Stimulated activated CD4-positive, alpha-beta T cell treated with anti-CD3 and anti-CD28 coated beads, Interleukin-1b, Interleukin-23, amount 100 ng/mL, for 24 hours (primary cell): ENCODE measurements at regions not wholly inside any gene's neighbourhood (a gene's known extent, or its start where the extent isn't known, plus 50 kb on each side); places are given as distances from the start of the nearest gene placed in this dataset.
"Not testable (repeated sequence)": the region's sequence is repeated elsewhere in the genome, so short reads cannot be mapped to it uniquely, and the experiment has no call there.

ENCODE experiments used
- DNase-seq, 4 experiments: peaks; one replicate each; pipeline ENCODE4 v3.0.0-alpha.2; 2020; ENCODE audit warnings: low read depth in 4 of 4, low spot score in 1 of 4

DNA sequence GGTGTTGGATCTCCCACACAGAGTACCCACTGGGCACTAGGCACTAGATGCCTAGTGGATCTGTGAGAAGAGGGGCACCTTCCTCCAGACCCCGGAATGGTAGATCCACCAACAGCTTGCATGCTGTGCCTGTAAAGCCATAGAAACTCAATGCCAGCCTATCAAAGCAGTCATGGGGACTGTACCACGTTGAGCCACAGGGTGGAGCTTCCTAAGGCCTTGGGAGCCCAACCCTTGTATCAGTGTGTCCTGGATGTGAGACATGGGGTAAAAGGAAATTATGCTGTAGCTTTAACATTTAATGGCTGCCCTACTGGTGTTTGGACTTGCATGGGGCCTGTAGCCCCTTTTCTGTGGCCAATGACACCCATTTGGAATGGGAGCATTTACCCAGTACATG, 1024.9 kb downstream of the TMEM121 start:
- DNase-seq: no peak

DNA sequence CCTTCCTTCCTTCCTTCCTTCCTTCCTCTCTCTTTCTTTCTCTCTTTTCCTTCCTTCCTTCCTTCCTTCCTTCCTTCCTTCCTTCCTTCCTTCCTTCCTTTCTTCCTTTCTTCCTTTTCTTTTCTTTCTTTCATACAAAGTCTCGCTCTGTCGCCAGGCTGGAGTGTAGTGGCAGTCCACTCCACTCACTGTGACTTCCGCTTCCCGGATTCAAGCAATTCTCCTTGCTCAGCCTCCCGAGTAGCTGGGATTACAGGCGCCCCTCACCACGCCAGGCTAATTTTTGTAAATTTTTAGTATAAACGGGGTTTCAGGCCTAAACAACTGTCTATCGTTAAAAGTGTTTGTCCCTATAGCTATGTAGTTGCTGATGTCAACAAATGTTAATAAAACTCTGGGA, 1029.8 kb downstream of the TMEM121 start:
- DNase-seq: not testable (repeated sequence)

DNA sequence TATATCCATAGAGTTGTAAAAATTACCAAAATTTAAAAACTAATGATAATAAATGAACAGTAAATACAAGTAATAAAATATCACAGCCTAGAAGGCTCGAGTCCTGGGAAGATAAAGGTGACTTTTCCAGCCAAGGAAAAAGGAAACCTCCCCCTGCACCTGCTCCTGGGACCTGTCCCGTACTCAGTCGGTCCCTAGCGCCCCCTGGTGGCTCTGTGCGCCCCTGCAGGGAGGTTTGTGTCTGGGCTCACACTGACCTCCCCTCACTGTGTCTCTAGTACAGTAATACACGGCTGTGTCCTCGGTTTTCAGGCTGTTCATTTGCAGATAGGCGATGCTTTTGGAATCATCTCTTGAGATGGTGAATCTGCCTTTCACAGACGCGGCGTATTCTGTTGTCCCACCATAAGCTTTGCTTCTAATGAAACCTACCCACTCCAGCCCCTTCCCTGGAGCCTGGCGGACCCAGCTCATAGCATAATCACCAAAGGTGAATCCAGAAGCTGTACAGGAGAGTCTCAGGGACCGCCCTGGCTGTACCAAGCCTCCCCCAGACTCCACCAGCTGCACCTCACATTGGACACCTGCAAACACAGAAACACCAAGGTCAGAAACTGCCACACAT, 1030.4 kb downstream of the TMEM121 start:
- peak; percentile 67 to 80 (median 72) for DNase-seq

DNA sequence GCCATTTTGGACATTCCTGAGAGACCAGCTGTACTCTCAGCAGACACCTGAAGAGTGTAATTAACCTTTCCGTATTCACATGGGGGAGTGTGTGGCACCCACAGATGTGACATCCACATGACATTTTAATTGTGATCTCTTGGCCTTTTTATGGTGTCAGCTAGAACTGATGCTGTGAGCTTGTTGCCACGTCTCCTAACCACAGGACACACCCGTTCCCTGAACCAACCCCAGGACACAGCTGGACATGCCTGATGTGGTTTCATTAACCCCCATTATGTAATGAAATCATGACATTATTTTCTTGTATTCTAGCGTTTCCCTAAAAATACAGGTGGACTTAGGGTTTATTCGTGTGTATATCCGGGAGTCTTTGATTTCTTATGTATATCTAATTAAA, 1036.1 kb downstream of the TMEM121 start:
- no peak for DNase-seq

DNA sequence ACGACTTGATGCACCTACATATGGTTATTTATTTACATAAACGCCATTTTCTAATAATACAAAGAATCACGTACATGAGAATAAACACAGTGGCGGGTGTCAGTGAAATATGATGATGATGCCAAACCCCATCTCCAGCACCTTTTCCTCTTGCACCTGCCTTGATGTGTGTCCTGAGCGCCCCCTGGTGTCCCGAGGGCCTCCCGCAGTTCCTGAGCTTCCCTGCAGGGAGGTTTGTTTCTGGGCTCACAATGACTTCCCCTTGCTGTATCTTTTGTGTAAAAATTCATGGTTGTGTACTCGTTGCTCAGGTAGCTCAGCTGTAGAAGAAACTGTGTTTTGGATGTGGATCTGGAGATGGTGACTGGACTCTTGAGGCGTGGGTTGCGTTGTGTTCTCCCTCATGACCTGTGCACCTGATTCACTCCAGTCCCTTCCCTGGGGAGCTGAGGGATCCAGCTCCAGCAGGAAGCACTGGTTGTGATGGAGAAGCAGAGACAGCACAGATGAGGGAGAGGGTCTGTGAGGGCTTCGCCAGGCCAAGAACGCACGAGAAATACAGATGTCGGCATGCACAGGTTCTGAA, 1037.8 kb downstream of the TMEM121 start:
- DNase-seq: peak in 3 of 4 experiments; percentile 28 to 63 (median 58)

DNA sequence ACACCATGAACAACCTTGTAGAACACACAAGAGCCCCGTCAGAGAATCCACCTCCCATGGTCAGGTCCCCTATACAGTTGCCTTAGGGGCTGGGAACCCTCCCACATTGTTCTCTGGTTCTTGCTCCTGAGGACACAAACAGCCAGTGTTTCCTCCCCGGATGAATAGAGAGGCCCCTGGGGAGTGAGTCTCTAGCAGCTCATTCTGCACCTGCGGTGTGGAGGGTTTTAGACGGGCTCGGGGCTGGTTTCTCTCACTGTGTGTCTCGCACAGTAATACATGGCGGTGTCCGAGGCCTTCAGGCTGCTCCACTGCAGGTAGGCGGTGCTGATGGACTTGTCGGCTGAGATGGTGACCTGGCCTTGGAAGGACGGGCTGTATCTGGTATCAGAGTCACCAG, 1052.1 kb downstream of the TMEM121 start:
- DNase-seq: no peak

DNA sequence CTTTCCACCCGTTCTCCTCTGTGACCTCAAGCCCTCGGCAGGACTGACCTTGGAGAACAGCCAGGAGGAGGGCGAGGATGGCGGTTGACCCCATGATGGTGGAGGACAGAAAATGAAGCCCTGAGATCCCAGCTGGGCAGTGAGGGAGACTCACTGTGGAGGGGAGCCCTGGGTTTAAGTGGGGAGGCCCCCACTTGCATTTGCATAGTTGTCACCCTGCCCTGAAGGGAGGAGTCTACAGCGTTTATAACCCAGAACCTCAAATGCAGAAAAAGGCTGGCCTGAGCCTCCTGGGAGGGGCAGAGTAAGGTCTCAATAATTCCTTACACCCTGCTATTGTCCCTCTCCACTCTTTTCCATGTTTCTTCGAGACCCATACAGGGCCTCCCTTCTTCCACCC, 1052.7 kb downstream of the TMEM121 start:
- no peak for DNase-seq

DNA sequence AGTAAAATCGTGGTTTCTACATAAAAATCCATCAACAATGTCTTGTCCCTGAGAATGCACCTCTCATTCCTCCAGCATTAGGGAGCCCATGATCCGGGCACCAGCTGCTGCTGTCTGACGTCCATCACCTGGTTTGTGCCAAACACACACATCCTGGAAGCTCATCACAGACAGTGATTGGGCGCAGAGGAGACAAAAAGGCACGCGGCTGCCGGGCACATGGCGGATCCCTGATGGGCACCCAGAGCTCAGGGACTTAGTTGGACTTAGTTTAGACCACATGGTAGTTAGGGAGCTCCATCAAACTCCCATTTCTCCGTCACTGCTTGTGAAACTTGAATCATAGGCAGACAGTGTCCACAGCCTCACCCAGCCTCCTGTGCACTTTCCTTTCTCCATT, 1059.3 kb downstream of the TMEM121 start:
- DNase-seq: no peak

DNA sequence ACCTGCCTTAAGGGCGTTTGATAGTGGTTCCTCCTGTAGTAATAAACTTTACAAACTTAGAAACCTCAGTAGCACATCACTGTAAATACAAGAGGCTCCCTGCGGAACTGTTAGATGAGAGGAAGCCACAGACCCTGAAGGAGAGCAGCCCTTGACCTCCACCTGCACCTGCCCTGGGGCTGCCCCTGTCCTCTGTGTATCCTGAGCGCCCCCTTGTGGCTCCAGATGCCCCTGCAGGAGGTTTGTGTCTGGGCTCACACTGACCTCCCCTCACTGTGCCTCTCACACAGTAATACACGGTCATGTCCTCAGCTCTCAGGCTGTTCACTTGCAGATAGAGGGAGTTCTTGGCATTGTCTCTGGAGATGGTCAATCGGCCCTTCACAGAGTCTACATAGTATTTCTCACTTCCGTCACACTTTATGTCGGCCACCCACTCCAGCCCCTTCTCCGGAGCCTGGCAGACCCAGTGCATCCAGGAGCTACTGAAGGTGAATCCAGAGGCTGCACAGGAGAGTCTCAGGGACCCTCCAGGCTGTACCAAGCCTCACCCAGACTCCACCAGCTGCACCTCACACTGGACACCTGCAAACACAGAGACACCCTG, 1059.8 kb downstream of the TMEM121 start:
- DNase-seq: peak; percentile 31 to 55 (median 46)

DNA sequence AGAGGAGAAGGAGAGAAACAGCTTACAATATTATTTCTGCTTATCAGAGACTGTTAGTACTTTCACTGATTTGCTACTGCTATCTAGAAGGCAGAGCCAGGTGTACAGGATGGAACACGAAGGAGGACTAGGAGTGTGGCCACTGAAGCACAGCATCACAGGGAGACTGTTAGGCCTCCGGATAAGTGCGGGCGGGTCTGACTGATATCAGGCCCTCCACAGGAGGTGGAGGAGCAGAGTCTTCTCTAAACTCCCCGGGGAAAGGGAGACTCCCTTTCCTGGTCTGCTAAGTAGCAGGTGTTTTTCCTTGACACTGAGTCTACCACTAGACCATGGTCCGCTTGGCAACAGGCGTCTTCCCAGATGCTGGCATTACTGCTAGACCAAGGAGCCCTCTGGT, 1065.2 kb downstream of the TMEM121 start:
- not testable (repeated sequence) for DNase-seq

DNA sequence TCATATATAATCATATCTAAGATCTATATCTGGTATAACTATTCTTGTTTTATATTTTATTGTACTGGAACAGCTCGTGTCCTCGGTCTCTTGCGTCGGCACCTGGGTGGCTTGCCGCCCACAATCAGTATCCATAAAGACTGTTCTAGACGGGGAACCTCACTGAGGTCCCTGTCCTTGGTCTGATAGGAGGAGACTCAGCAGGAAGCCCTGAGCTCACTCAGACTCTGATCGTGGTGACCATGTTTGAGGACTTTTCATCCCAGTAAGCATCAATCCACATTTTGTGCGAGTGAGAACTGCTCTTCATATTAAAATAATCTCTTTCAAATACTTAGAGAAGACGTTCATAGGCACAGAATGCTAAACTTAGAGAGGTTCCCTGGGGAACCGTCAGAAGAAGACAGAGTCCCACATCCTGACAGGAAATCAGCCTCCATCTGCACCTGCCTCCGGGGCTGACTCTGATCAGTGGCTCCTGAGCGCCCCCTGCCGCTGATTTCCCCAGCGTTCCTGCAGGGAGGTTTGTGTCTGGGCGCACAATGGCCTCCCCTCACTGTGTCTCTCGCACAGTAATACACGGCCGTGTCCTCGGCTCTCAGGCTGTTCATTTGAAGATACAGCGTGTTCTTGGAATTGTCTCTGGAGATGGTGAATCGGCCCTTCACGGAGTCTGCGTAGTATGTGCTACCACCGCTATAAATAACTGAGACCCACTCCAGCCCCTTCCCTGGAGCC, 1065.9 kb downstream of the TMEM121 start:
- peak; percentile 43 to 76 (median 74) for DNase-seq

DNA sequence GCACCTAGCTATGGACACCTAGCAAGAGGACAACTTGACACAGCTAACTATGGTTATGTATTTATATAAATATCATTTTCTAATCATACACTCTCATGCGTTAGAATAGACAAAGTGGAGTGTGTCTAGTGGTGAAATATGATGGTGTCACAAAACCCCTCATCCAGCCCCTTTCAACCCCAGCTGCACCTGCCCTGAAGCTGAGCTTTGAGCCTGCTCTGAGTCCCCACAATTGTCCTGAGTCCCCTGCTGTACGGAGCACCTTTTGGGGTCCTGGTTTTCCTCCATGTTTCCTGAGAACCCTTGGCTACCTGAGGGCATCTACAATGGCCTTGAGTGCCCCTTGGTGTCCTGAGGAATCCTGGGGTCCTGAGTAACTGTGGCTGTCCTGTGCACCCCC, 1072.8 kb downstream of the TMEM121 start:
- no peak for DNase-seq

DNA sequence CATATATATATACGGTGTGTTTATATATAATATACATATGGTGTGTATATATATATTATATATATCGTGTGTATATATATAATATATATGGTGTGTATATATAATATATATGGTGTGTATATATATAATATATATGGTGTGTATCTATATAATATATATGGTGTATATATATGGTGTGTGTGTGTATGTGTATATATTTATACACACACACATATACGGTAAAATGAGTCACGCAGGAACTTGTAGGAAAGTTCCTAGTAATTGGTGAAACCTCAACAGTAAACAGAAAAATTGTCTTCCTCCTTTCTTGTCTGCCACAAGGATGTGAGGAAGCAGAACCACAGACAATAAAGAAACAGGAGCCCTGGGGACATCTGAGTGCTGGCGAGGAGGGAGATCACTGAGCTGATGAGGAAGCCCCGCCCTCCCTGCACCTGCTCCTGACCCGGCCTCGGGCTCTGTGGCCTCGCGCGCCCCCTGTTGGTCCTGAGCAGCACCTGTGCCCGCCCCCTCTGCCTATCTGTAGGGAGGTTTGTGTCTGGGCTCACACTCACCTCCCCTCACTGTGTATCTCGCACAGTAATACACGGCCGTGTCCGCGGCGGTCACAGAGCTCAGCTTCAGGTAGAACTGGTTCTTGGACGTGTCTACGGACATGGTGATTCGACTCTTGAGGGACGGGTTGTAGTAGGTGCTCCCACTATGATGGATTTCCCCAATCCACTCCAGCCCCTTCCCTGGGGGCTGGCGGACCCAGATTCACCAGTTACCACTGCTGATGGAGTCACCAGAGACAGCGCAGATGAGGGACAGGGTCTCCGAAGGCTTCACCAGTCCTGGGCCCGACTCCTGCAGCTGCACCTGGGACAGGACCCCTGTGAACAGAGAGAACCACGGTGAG, 1079.4 kb downstream of the TMEM121 start:
- DNase-seq: peak; percentile 60 to 81 (median 75)

DNA sequence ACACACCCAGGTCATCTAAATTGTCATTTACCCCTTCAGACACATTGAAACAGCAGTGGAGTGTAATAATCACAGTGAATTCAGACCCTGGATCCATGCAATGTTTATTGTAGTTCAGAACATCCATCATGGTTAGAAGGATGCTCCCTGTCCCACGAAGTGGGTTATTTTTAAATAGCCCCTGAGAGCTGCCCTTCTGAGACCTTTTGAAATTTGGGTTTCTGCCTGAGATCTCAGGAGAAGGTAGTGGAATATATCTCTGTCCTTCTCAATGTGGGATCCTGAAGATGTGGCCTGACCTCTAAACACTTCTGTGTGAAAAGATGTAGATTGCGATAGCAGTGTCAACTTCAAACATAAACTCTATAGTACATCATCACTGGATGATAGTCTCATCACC, 1080.6 kb downstream of the TMEM121 start:
- no peak for DNase-seq

DNA sequence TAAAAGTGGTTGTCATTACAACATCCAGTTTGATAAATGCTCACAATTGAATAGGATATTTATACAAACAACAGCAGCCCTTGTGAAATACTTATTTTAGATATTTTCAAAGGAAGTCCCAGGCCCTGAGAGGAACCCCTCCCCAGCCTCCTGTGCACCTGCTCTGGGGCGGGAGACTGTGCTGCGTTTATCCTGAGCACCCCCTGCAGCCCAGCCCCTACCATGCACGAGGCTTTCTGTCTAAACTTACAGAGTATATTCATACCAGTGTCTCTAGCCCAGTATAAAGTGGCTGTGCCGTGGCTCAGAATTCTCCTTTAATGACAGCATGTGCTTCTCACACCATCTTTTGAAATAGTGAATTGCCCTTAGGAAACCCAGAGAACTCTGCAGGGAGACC, 1084.3 kb downstream of the TMEM121 start:
- no peak for DNase-seq

DNA sequence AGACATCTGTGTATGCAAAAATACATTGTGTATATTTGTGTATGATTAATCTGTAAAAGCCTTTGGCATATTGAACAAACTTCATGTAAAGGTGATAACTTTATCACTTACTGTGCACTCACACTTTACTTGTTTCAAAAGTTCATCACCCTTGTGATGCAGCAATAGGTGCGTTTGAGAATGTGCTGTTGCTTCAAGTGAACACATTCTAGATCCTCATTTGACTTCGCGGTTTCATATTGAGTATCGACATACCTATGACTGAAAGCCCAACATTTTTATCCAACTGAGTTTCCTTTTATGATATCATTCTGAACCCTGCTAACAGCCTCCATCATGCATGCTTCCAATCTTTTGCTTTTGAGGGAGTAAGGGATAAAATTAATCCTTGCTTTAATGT, 1086.9 kb downstream of the TMEM121 start:
- DNase-seq: no peak

DNA sequence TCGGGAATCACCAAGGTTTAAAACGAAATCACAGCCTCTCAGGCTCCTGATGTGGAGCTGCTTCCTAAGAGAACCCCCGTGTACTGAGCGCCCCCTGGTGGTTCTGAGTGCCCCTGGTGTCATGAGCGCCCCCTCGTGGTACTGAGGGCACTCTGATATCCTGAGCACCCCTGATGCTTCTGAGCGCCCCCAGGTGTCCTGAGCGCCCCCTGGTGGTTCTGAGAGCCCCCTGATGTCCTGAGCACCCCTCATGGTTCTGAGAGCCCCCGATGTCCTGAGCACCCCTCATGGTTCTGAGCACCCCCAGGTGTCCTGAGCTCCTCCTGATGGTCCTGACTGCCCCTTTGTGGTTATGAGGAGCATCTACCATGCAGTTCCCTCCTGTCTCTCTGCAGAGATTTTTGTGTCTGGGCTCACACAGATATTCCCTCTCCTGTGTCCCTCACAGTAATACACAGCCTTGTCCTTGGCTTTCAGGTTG, 1092.1 kb downstream of the TMEM121 start:
- DNase-seq: peak; percentile 45 to 80 (median 64)

DNA sequence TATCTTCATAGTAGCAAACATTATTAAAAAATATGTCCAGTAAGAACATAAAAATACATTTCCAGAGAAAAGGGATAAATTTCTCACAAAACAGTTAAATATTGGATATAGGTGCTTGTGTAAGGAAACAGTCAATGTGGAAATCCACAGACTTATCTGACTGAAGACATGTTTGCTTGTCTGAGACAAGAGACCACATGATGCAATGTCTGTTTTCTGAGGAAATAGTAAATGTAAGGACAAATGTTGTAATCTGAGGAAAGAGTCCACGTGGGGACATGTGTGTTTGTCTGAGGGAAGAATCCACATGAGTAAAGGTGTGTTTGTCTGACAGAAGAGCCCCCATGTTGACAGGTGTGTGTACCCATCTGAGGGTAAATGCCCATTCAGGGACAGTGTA, 1093.2 kb downstream of the TMEM121 start:
- no peak for DNase-seq

DNA sequence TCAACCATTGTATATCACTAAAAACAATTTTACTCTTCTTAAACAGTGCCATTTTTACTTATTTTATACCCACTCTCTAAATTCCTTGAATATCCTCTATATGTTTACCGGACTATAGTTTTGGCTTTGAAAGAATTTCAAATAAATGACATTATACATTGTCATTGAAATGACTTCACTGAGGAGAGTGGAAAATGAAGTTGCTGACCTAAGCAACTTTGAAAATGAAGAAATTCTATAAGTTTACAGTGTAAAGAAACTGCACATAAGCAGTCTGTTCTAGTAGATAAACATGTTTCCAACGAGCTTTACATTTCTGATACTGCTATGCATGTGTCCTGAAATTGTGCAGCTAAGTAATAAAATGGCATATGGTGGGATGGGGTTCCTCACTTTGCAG, 1094.0 kb downstream of the TMEM121 start:
- DNase-seq: no peak

DNA sequence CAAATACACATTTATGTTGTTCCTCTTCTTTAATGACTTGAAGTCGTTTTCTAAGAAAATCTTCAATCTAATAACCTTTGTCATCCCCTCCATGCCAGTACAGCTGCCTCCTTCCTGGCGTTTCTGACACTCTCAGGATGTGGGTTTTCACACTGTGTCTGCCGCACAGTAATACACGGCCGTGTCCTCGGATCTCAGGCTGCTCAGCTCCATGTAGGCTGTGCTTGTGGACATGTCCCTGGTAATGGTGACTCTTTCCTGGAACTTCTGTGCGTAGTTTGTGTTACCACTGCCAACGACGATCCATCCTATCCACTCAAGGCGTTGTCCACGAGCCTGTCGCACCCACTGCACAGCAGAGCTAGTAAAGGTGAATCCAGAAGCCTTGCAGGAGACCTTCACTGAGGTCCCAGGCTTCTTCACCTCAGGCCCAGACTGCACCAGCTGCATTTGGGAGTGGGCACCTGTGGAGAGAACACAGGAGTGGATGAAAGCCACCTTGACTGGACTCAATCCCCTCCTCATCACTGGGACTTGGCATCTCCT, 1095.9 kb downstream of the TMEM121 start:
- DNase-seq: no peak

DNA sequence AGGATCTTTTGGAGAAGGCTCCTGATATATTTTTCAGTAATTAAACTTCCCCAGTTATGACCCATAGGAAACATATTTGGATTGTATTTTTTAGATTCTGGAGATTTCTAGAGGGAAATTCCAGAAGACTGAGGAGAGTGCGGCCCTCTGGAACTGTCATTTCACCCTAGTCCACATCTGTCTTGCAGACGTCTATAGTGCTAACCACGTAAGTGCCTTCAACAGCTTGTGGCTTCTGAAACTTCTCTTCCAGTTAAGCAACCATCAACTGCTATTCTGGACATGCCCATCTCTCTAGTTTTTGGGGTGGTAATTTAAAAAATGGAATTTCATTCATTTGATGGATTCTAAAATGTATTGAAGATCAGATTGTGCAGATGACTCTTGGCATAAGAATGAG, 1098.8 kb downstream of the TMEM121 start:
- DNase-seq: no peak
